HG03108 (cell line): ENCODE measurements at regions not wholly inside any gene's neighbourhood (a gene's known extent, or its start where the extent isn't known, plus 50 kb on each side); places are given as distances from the start of the nearest gene placed in this dataset.

Experiments used
- ATAC-seq: cut with Tn5 transposase; IDR thresholded peaks from one replicate; pipeline ENCODE4 v1.9.1; 2021; ENCODE audit warnings: moderate library complexity; ENCODE audit not compliant: unreplicated experiment

DNA sequence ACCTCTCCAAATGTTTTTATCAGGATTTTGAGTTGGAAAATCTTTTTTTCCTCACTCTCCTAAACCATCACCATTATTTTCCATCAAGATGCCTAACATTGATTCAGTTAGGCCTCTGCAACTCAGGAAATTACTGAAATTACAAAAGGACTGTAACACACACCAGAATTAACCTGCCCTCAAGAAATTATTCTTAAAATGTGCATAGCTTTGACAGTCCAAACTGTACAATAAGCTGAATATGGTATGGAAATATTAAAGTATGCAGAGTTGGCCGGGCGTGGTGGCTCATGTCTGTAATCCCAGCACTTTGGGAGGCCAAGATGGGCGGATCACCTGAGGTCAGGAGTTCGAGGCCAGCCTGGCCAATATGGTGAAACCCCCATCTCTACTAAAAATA, 50.2 kb upstream of the PHLPP1 start:
- no peak for ATAC-seq
